ENCODE measurements at regions not wholly inside any gene's neighbourhood (a gene's known extent, or its start where the extent isn't known, plus 50 kb on each side); places are given as distances from the start of the nearest gene placed in this dataset.

DNA sequence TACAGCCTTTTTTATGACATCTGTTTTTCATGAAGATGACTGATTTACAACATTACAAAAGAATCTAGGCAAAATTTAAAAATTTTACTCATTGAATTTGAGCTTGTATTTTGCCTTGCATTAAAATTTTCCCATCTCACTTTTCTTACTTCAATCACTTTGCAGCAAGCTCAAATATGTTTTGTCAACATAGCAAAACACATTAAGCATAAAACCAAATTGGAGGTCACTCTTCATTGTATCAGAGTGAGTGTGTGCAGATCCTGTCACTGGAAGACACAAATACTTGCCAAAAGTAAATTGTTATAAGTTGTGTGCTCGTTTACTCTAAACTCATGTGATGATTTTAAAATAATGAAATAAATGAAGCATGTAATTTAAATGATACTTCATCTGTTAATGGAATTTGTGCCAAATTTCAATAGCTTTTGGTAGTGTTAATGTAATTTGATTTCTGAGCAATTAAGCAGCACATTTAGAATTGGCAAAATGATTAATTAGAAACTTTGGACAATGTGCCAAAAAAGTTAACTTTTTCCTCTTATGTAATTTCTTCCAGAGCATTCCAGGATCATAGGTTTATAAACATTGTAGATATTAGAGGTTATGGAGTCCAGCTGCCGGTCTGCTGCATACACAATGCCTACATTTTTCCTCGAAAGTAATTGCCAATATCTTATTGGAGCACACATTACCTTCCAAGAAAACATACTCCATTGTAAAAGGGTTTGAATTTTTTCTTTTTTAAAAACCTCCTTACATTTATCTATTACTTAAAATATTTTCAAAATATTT lies 1078.2 kb upstream of the LRRTM3 start:
- no peak overlapping the region for H3K4me3 Mint-ChIP-seq
- H3K36me3 Mint-ChIP-seq = no peaks in the 10 kb centered on the region
- peaks cover 2 to 35% (median 8%) of the 10 kb centered on the region in 9 donors for H3K9me3 Mint-ChIP-seq
- DNase-seq (no peak), ATAC-seq (no peak)
- H3K27me3 Mint-ChIP-seq = no peaks in the 10 kb centered on the region
- no peak overlapping the region for H3K27ac Mint-ChIP-seq
- POLR2A ChIA-PET = no interaction called here
- H3K4me1 Mint-ChIP-seq = no peaks in the 10 kb centered on the region

- no peaks in the 10 kb centered on the region for H3K4me1 Mint-ChIP-seq
- H3K36me3 Mint-ChIP-seq = no peaks in the 10 kb centered on the region
- DNase-seq (no peak), ATAC-seq (no peak)
- POLR2A ChIA-PET = no interaction called here
- H3K4me3 Mint-ChIP-seq = no peak overlapping the region
- H3K27ac Mint-ChIP-seq = no peak overlapping the region
- H3K27me3 Mint-ChIP-seq = no peaks in the 10 kb centered on the region
- peaks cover 0 to 28% (median 9%) of the 10 kb centered on the region in 9 donors for H3K9me3 Mint-ChIP-seq
Measured at GRCh38 chr10:65858841-65859240, 1067.0 kb upstream of the LRRTM3 start.

GRCh38 chr10:65861249-65861648 lies 1064.6 kb upstream of the LRRTM3 start:
- POLR2A ChIA-PET = no interaction called here
- DNase-seq (no peak), ATAC-seq (no peak)
- H3K4me1 Mint-ChIP-seq = no peaks in the 10 kb centered on the region
- no peaks in the 10 kb centered on the region for H3K27me3 Mint-ChIP-seq
- no peaks in the 10 kb centered on the region for H3K36me3 Mint-ChIP-seq
- H3K4me3 Mint-ChIP-seq = no peak overlapping the region
- H3K27ac Mint-ChIP-seq = no peak overlapping the region
- peaks cover 0 to 28% (median 9%) of the 10 kb centered on the region in 9 donors for H3K9me3 Mint-ChIP-seq

Measured in naive thymus-derived CD8-positive, alpha-beta T cell (primary cell).